Stimulated activated CD4-positive, alpha-beta T cell treated with anti-CD3 and anti-CD28 coated beads, Interleukin-4, amount 100 ng/mL, for 24 hours (primary cell): ENCODE measurements at regions not wholly inside any gene's neighbourhood (a gene's known extent, or its start where the extent isn't known, plus 50 kb on each side); places are given as distances from the start of the nearest gene placed in this dataset.
"Not testable (repeated sequence)": the region's sequence is repeated elsewhere in the genome, so short reads cannot be mapped to it uniquely, and the experiment has no call there.

ENCODE experiments used
- DNase-seq: peaks from one replicate; pipeline ENCODE4 v3.0.0-alpha.2; 2020

DNA sequence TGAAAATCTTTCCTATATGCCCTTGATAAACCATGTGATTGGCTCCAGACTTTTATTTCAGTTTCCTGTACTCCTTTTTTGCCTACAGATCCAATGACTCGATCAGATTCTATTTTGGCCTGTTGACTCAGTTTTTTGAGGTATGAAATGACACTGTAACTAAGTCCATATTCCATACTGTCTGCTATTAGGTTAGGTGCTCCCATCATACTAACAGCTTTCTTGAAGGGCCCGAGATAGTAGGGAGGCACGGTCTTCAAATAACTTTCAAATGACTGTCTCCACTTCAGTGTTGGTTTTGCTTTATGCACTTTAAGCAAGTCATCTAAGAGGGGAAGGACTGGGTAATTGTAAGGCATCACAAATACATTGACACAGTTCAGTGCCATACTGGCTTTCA lies 295.4 kb upstream of the DAB2 start:
- no peak for DNase-seq

DNA sequence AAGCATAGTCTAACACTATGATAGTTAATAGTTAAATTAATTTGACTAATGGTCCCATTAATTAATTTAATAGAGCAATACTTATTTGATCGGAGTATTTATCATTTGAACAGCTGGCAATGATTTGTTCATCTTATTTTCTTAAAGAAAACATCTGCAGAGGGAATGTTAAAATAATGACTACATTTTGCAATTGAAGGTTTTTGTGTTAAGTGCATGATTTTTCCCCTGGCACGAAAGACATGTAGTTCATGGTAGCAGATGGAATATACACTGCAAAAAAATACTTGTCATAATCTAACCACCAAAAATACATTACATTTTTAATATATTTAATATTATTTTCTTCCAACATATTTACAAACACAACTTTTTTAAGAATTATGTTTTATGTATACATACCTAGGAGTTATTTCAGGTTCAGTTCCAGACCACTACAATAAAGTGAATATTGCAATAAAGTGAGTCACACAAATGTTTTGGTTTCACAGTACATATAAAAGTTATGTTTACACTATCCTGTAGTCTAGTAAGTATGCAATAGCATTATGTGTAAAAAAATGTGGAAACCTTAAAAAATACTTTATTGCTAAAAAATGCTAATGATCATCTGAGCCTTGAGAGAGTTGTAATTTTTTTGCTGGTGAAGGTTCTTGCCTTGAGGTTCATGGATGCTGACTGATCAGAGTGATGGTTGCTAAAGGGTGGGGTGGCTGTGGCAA lies 292.6 kb upstream of the DAB2 start:
- DNase-seq = no peak

DNA sequence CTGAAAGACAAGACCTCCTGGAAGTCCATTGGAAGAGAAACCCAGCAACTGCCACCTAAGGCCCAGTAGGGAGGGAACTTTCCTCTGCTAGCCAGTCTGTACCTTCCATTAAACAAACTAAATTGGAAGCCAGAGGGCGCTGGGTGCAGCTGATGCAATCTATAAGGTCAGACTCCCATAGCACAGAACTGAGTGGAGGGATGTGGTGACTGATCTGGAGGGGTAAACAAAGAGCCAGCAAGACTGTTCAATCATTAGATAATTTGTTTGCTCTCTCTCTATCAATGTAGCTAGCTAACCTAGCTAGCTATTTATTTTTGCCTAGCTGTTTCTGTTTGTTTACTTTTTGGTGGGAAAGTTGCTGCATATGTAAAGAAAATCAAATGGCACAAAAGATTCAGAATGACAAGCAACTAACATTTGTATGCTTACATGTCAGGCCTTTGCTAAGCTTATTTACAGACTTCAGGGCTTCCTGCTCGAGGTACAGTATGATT lies 291.8 kb upstream of the DAB2 start:
- peak; percentile 45 for DNase-seq

DNA sequence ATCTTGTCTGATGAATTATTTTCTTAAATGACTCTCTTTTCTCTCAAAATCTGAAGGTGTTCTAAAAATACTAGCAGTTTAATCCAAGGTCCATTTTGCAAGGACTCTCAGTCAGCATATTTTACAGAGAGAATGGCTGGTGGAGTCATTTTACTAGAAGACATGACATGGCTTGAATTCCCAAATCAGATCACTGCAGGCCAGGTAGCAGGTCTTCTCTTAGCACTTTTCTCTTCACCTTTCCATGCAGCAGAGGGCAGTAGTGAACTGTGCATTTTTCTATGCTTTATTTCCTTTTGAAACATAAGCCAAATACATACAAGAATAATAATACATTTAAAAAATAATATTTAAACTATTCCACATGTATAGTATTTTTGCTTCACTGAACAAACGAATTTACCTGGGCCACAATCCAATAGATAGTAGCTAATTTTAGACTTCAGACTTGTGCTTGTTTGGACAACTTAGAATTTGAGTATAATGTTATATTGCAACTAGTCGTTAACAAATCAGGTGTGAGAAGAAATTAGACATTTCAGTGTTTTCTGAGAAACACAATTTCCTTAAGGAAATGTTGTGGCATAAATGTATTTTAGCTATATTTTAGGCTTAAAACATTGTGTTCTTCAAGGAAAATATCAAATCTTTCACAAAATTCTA lies 289.4 kb upstream of the DAB2 start:
- DNase-seq = peak; percentile 56

DNA sequence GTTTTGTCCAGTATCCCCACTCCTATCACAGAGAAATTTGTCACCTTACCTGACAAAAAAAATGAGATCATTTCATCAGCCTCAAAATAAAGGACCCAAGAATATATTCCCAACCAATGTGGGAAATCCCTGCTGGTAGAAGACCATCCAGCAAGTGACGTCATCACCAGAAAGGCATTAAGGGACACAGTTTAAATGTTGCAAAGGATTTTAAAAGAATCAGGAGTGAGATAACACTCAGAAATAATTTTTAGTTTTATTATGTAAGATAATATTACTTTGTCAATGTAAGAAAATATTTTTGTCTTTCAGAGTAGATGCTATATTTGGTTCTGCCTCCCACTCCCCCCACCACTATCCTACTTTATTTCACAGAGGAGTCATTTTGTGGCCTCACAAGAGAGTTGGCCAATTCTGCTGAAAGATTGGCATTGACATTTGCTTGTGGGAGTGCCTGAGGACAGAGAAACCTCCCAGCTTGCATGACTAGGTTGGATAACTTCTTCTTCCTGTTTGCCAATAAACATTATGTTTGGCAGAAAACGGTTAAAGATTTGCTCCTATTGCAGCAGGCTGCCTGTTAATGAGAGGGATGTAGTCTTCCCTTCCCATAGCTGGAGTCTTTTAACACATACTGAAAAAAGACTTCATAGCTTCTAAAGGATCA lies 288.6 kb upstream of the DAB2 start:
- DNase-seq = no peak

DNA sequence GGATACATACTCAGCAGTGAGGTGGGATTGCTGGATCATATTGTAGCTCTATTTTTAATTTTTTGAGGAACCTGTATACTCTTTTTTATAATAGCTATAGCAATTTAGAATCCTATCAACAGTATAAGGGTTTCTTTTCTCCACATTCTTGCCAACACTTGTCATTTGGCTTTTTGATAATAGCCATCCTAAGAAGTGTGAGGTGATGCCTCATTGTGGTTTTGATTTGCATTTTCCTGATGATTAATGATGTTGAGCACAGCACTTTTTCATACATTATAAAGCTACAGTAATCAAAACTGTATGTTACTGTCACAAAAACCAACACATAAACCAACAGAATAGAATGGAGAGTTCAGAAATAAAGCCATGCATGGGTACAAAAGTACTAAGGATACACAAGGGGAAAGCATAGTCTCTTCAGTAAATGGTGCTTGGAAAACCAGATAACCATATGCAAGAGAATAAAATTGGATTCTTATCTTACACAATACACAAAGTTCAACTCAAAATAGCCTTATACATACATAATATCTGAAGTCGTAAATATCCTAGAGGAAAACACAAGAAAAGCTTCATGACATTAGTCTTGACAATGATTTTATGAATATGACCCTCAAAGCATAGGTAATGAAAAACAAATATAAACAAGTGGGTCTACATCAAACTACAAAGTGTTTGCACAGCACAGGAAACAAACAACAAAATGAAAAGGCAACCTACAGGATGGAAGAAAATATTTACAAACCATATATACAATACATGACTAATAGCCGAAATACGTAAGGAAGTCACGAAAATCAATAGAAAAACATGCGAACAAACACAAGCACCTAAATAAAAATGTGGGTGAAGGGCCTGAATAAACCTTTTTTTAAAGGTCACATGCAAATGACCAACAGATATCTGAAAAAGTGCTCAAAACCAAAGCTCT lies 287.8 kb upstream of the DAB2 start:
- no peak for DNase-seq

DNA sequence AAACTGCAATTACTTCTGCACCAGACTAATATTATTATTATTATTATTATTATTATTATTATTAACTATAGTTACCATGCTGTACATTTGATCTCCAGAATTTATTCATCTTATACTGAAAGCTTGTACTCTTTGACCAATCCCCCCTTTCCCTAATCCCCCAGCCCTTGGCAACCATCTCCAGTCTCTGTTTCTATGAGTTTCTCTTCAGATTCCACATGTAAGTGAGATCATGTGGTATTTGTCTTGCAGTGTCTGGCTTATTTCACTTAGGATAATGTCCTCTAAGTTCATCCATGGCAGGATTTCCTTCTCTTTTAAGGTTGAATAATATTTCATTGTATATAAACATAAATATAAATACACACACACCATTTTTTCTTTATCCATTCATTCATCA lies 287.0 kb upstream of the DAB2 start:
- DNase-seq = no peak

DNA sequence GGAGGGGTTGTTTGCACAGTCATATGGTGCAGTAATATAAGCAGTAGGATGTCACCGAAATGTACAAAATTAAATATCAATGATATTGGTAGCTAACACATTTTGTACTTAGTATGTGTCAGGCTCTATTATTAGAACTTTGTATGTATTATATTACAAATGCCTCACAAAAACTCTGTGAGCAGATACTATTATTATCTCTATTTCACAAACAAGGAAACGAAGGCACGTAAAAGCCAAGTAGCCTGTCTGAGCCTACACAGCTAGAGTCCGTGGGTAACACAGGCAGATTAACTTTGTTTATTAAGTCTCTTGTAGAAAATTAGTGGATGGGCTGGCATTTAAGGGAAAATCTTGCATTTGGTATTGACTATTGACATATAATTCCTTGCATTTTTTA lies 284.3 kb upstream of the DAB2 start:
- no peak for DNase-seq

DNA sequence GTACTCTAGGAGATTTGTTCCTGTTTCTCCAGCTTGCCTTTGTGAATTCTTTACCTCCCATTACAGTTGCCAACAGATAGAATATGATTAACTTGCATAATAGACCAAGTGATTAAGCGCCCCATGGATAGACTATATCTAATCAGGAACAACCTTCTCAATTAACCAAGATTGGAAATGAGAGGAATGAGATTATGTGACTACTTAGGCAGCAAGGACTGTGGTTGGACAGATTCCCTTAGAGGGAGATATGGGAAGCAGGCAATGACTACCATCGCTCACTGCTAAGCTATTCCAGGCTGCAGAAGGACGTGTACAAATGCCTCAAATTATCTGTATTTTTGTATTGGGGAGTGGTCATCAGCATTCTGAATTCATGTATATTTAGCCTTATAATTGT lies 278.1 kb upstream of the DAB2 start:
- no peak for DNase-seq

DNA sequence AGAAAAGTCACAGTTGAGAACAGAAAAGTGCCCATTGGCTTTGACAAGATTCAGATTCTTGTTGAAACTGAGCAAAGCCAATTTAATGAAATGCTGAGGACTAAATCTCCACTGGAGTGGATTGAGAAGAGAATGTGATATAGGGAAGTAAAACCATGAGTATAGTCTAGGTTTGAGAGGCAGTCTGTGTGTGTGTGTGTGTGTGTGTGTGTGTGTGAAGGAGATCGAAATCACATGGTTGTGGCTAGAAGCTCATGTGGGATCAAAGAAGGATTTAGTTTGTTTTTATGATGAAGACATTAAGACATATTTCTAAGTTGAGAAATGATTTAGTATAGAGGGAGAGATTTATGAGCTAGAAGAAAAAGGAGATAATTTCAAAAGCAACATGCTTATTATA lies 275.7 kb upstream of the DAB2 start:
- no peak for DNase-seq

DNA sequence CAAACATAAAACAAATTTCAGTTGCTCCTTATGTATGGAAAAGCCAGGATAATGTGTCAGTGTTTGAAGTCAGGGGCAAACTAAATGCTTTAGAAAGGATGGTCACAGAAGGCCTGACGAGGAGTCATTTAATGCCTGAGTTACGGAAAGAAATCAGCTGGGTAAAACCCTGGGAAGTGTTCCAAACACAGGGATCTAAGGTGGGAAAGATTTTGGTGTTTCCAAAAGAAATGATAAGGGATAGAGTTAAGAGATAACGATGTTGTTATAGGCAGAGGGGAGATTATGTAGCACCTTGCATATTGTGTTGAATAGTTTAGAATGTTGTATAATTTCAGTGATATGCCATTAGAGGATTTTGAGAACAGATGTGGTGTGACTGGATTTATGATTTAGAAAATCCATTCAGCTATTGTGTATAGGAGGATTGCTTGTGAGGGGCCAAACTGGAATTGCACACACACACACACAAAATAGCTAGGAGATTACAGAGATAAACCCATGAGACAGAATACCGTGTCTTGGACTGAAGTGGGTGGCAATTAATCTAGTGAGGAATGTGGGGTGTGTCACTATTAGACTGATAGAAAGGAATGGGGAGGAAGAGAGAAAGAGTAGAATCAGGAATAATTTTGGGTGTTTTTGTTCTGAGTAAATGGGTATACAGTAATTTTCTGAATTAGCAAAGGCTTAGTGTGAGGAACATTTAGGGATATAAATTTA lies 274.2 kb upstream of the DAB2 start:
- DNase-seq = no peak

DNA sequence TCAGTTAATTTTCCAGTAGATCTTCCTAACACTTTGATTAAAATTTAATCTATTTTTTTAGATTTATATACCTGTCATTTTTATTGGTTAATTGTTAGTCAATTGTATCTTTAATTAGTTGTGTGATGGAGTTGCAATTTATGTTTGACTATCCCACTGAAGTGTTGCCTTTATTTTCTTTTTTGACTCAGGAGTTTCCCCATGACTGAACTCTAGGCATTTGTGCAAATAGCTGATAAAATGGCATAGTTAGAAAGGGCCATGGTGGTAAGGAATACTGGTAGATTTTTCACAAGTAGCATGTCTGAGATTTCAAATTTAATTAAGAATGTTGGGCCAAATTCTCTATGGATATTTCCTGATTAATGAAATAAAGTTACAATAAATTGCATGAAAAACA lies 273.1 kb upstream of the DAB2 start:
- DNase-seq = no peak

DNA sequence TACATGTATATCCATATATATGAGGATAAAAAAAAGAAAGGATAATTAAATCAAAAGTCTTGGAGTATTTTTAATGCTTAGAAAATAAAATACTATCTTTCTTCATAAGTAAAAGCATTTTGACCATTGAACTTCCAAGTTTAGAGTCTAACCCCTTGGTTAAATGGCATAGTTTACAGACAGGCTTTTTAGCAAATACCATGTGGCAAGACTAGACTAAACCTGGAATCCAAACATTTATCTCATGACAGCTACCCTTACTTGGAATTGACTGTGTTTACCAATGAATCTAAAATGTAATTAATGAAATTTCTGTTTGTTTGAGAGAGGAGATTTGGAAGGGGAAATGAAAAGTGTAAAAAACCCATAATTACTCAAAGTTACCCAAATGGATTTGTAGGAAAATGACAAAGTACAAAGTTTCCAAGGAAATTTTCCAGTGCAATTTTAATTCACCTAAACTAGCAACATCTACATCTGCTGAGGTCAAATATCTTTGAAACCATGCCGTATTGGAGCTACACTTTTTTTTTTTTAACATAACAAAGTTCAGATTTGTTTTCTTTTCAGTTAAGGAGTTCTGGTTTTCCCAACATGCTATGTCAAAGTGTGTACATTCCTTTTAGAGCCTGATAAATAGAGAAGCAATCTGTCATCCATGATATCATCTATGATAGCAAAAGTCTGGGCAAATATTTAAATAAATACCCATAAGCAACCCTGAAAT lies 272.1 kb upstream of the DAB2 start:
- DNase-seq = no peak

DNA sequence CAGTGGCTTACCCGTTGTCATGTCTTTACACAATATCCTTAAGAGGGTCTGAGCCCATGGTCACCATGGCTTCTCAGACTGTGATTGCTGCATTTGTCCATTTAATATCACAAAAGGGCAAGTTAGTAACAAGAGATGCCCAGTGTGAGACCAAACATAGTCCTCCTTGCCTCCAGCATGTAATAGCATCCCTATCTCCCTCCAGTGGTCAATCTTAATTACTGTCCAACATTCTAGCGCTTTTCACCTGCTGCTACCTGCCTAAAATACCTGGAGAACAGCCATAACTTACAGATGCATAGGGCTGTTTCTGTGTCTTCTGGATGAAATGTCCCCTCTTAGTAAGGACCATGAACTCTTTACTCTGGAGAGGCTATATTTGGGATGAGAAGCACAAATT lies 267.2 kb upstream of the DAB2 start:
- no peak for DNase-seq

DNA sequence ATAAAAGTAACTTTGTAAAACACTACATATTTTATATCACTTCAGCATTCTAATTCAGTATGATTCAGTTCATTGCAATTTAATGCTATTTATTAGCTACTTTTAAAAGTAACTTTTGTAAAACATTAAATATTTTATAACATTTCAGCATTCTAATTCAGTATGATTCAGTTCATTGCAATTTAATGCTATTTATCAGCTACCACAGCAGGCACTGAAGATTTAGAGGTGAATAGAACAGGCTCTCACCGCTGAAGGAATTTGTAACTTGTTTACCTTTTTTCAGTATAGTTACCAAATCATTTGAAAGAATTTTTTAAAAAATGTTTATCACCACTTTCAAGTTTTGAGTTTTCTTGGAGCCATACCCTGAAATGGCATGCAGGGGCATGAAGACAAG lies 266.4 kb upstream of the DAB2 start:
- no peak for DNase-seq

DNA sequence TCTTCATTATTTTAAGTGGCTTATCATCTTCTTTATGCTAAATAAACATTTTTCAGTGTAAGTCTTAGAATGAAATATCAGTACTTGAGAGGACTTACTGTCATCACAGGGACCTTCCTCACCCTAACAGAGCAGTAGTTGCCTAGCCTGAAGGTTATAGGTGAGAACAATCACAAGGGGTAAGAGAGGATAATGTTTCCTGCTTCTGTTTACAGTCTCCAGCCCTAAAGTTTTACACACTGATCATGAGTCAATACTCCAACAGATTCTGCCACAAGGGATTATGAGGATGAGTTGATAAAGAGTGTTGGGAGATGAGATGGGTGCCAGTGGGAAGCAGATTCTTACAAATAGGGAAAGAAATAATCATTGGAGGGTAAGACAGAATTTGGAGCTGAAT lies 265.1 kb upstream of the DAB2 start:
- DNase-seq = no peak

DNA sequence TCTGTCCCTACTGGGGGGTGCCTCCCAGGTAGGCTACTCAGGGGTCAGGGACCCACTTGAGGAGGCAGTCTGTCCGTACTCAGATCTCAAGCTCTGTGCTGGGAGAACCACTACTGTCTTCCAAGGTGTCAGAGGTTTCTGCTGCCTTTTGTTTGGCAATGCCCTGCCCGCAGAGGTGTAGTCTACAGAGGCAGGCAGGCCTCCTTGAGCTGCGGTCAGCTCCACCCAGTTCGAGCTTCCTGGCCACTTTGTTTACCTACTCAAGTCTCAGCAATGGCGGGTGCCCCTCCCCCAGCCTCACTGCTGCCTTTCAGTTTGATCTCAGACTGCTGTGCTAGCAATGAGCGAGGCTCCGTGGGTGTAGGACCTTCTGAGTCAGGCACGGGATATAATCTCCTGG lies 263.1 kb upstream of the DAB2 start:
- not testable (repeated sequence) for DNase-seq

DNA sequence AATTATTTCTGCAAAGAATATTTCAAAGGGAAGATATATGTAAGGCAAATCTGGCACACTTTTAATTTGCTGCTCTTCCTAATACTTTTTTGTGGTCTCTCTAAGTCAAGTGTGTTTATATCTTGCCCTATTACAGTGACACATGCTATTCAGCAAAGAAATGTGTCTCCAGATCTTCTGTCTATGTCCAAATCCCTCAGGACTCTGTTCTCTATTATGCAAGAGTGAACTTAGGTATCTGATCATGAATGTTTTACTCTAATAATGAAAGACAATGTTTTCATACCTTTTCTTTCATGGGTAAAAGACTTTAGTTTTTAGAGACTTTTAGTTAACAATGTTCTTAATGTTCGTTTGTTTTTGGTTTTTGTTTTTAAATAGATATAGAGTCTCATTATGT lies 255.4 kb upstream of the DAB2 start:
- no peak for DNase-seq

DNA sequence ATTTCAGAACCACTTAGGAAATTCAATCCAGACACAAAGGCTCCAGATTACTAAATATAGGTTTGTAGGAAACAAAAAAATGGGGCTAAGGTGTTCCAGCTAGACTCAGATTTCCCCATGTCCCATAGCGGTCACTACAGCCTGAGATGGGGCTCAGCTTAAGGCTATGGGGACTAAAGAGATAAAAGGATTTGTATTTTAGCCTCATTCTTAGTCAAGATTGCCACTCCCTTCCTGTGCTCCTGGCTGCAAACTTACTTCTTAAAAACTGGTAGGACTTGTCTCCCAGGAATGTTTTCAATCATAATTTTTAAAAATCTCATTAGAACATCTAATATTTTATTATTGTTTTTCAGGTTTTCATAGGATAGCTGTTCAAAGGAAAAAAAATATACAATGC lies 253.8 kb upstream of the DAB2 start:
- no peak for DNase-seq

DNA sequence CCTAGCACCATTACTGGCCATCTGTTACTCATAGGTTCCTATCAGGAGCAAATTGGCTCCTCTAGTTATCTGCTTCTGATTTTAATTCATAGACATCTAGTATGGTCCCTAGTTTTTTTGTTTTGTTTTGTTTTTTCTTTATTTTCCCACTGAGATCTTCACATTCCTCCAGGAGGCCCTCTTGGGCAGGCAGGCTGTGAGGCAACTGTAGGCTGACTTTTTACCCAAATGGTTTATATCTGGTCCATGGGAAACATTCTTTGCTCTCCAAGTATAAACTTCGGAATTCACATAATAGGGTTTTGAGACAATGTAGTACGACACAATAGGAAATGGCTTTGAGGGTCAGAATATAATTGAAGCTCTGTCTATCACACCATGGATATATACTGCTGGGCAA lies 250.9 kb upstream of the DAB2 start:
- no peak for DNase-seq

DNA sequence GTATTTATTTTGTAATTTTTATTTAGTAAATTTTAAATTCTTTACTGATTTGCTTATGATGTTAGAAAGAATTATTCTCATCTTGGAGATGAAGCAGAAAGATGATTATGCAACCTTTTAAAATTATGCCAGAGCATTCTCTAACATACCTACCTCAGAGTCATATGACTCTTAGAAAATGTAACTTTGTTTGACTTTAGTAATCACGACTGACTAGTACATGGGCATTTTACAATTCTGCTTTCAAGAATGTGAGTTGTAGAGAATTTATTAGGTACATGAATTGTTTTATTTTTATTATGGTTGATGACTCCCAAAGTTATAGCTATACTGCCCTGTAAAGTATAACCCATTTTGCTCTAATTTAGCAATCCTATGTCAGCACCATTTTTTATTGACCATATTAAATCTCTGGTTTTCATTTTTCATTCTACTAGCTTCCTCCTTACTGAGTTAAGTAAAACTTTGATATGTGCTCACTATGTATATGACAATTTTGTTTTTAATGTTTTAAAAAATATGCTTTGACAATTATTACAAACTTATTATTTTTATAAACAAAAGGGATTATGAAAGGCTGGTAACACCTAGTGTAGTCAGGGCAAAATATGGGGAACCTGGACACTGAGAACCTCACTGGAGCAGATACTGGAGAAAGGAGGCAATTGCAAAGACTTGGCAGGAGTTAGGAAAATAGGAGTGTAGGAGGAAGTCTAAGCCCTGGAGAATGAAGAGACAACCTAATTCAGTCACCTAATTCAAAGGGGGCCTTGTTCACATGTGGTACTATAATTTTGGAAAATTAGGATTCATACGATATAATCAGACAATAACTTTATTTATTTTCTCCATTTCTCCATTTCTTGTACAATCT lies 249.7 kb upstream of the DAB2 start:
- no peak for DNase-seq
